WERI-Rb-1 (cell line): ENCODE measurements at regions not wholly inside any gene's neighbourhood (a gene's known extent, or its start where the extent isn't known, plus 50 kb on each side); places are given as distances from the start of the nearest gene placed in this dataset.

Experiments
- DNase-seq: peaks from one replicate; pipeline ENCODE4 v3.0.0-alpha.2; 2020
- H3K27ac ChIP-seq: fragments of 250-450 bp; sonication (Bioruptor Pico); 2 replicates; pipeline ENCODE4 v1.5.1; 2020; ENCODE audit warnings: mild to moderate bottlenecking, moderate library complexity
- H3K27me3 ChIP-seq: fragments of 250-450 bp; sonication (Bioruptor Pico); 2 replicates; pipeline ENCODE4 v1.5.1; 2021; ENCODE audit warnings: mild to moderate bottlenecking, low read depth, moderate library complexity; ENCODE audit not compliant: insufficient read depth, severe bottlenecking
- H3K36me3 ChIP-seq: fragments of 250-450 bp; sonication (Bioruptor Pico); 2 replicates; pipeline ENCODE4 v1.5.1; 2020; ENCODE audit warnings: mild to moderate bottlenecking, moderate library complexity
- H3K4me3 ChIP-seq: 2 replicates; pipeline ENCODE4 v1.5.1; 2011; ENCODE audit warnings: low read depth, mild to moderate bottlenecking, control low read depth, low read length
- H3K9me3 ChIP-seq: fragments of 250-450 bp; sonication (Bioruptor Pico); 2 replicates; pipeline ENCODE4 v1.5.1; 2021; ENCODE audit warnings: mild to moderate bottlenecking, moderate library complexity; ENCODE audit not compliant: severe bottlenecking
- CTCF ChIP-seq: IDR thresholded peaks from 2 replicates; pipeline ENCODE4 v1.5.1; 2011; ENCODE audit warnings: low read depth, mild to moderate bottlenecking, control low read depth, inconsistent platforms, low read length

DNA sequence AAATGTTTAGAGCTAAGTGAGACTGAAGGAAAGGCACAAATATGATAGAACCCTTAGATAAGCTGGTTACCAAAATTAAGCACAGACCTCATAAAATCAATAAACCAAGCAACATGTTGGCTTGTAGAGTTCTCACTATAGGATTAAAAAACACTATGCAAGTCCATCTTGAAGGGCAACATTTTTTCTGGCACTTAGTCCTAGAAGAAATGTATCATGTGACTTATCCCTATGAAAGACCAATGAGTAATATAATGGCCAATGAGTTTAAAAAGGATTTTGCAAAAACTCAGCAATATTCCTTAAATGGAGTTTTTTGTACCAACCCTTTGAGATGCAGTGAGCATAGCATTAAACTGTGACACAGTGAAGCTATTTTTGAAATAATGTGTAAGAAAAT, 216.3 kb upstream of the ADRA1B start:
- peaks cover 3% of the 10 kb centered on the region for H3K27me3 ChIP-seq
- no peaks in the 10 kb centered on the region for H3K9me3 ChIP-seq
- TF ChIP-seq CTCF, result no peak
- no peaks in the 10 kb centered on the region for H3K36me3 ChIP-seq
- H3K4me3 ChIP-seq, result no peak overlapping the region
- DNase-seq, result no peak
- H3K27ac ChIP-seq, result no peak overlapping the region

DNA sequence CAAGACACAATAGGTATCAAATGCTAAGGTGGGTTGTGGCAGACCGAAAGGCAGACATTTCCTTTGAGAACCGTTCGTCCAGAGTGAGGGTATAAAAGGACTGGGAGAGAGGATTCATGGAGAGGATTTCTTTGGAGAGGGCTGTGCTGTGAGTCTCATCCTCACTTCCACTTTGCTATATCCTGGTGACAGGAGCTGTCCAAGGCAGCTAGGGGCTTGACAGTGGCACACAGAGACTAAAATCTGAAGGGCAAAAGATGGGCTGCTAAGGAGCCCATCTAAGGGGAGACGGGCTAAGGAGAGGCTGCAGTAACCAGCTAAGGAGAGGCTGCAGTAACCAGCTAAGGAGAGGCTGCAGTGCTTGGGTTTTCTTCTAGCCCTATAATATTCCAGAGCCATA, 214.0 kb upstream of the ADRA1B start:
- no peak overlapping the region for H3K27ac ChIP-seq
- no peak overlapping the region for H3K4me3 ChIP-seq
- H3K36me3 ChIP-seq, result no peaks in the 10 kb centered on the region
- no peaks in the 10 kb centered on the region for H3K9me3 ChIP-seq
- TF ChIP-seq CTCF, result no peak
- no peak for DNase-seq
- peaks cover 3% of the 10 kb centered on the region for H3K27me3 ChIP-seq

DNA sequence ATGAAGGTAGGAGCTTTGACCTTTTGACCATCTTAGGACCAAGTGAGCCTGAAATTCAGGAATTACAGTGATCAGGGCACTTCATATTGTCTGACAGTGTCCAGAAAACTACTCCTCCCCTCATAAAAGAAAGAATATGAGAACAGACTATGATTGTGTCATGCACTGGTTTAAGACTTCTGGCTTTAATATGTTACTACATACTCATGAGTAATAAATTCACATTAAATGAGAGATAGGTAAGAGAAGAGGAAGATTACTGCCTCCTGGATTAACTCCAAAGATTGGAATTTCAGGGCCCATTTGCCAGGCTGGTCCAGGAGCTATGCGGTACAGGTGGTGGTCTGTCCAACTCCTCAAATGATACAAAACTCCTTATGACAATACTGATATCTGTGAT, 213.5 kb upstream of the ADRA1B start:
- Histone ChIP-seq H3K36me3 (no peaks in the 10 kb centered on the region), H3K27me3 (peaks cover 3% of the 10 kb centered on the region), H3K27ac (no peak overlapping the region), H3K9me3 (peaks cover 2% of the 10 kb centered on the region), H3K4me3 (no peak overlapping the region)
- TF ChIP-seq CTCF, result no peak
- no peak for DNase-seq

- peaks cover 3% of the 10 kb centered on the region for H3K27me3 ChIP-seq
- H3K27ac ChIP-seq, result no peak overlapping the region
- TF ChIP-seq CTCF, result no peak
- H3K9me3 ChIP-seq, result peaks cover 5% of the 10 kb centered on the region
- DNase-seq, result no peak
- no peaks in the 10 kb centered on the region for H3K36me3 ChIP-seq
- H3K4me3 ChIP-seq, result no peak overlapping the region
Measured at GRCh38 chr5:159704160-159704559, 212.1 kb upstream of the ADRA1B start.

DNA sequence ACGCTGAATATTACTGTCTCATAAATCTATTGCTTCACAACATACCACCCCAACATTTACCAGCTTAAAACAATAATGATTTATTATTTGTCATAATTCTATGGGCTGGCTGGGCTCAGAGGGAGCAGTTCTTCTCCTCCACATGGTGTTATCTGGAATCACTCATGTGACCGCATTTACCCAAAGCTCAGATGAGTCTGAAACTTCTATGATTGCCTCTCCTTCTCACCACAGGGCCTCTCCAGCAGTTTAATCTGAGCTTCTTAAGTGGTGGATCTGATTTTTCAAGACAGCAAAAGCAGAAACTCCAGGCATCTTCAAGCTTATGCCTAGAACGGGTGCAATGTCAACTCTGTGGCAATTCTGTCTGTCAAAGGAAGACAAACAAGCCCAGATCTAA, 210.3 kb upstream of the ADRA1B start:
- DNase-seq, result no peak
- Histone ChIP-seq H3K4me3 (no peak overlapping the region), H3K27ac (no peak overlapping the region), H3K36me3 (no peaks in the 10 kb centered on the region), H3K9me3 (peaks cover 5% of the 10 kb centered on the region), H3K27me3 (no peaks in the 10 kb centered on the region)
- no peak for TF ChIP-seq CTCF

DNA sequence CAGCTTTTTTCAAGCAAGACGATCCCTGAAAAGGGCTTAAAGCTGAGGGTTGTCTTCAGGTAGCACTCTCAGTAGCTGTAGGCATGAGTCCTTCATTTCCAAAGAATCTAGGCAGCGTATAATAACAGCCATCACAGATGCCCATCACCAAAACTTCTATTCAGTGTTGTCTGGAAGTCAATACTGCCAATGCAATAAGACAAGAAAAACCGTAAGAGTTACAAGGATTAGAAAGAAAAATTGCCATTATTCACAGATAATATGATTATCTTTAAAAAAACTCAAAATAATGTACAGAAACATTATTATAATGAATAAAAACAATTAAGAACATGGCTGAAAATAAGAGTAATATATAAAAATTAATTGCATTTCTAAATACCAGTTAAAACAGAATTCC, 208.2 kb upstream of the ADRA1B start:
- DNase-seq, result no peak

More for the DNA sequence above, 208.2 kb upstream of the ADRA1B start:
- H3K4me3 ChIP-seq, result no peak overlapping the region
- peaks cover 5% of the 10 kb centered on the region for H3K9me3 ChIP-seq
- H3K27me3 ChIP-seq, result no peaks in the 10 kb centered on the region
- H3K36me3 ChIP-seq, result no peaks in the 10 kb centered on the region
- no peak overlapping the region for H3K27ac ChIP-seq
- TF ChIP-seq CTCF, result no peak
